HFFc6 (cell line): ENCODE measurements at regions not wholly inside any gene's neighbourhood (a gene's known extent, or its start where the extent isn't known, plus 50 kb on each side); places are given as distances from the start of the nearest gene placed in this dataset.

Source experiments
- DNase-seq: peaks from one replicate; pipeline ENCODE4 v3.0.0-alpha.2; 2018
- H3K27ac Mint-ChIP-seq: 2 replicates; pipeline ENCODE4 v1.8.0; 2020; ENCODE audit warnings: mild to moderate bottlenecking, mixed read lengths
- H3K27me3 Mint-ChIP-seq: 2 replicates; pipeline ENCODE4 v1.8.0; 2021; ENCODE audit warnings: mild to moderate bottlenecking, moderate library complexity, mixed read lengths; ENCODE audit not compliant: insufficient read depth
- H3K36me3 Mint-ChIP-seq: 2 replicates; pipeline ENCODE4 v1.8.0; 2021; ENCODE audit warnings: low read depth, mixed read lengths
- H3K4me1 Mint-ChIP-seq: 2 replicates; pipeline ENCODE4 v1.8.0; 2020; ENCODE audit warnings: low read depth, mixed read lengths
- H3K4me3 Mint-ChIP-seq: 2 replicates; pipeline ENCODE4 v1.8.0; 2020; ENCODE audit warnings: mild to moderate bottlenecking, moderate library complexity, mixed read lengths
- H3K9me3 Mint-ChIP-seq: 2 replicates; pipeline ENCODE4 v1.8.0; 2020; ENCODE audit warnings: mild to moderate bottlenecking, mixed read lengths
- CTCF ChIP-seq: fragments of 200-600 bp; sonication (generic); IDR thresholded peaks from 2 replicates; pipeline ENCODE4 v1.5.0; 2021; ENCODE audit warnings: antibody characterized with exemption, mild to moderate bottlenecking

DNA sequence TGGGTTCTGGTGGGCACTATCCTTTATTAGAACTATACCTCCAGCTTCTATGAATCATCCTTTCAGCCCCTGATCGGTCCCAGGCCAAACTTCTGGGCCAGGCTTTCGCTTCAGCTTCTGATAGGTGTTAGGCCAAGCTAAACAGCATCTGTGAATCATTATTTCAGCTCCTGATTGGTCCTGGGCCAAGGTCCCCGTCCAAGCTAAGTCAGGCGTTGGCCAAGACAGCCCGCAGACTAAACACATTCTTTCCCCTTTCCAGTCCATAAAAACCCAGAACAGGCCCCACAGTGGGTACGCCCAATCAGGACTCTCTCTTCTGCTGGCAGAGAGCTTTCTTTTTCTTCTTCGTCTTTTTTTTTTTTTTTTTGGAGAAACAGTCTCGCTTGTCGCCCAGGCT, 1808.9 kb upstream of the SEL1L start:
- no peaks in the 10 kb centered on the region for H3K27me3 Mint-ChIP-seq
- no peak overlapping the region for H3K27ac Mint-ChIP-seq
- no peaks in the 10 kb centered on the region; the same call in 1 of the 2 replicates for H3K4me1 Mint-ChIP-seq
- no peak overlapping the region for H3K4me3 Mint-ChIP-seq
- peaks cover 15% of the 10 kb centered on the region for H3K9me3 Mint-ChIP-seq
- no peak for DNase-seq
- H3K36me3 Mint-ChIP-seq = no peaks in the 10 kb centered on the region
- no peak for TF ChIP-seq CTCF

GRCh38 chr14:83347874-83348273, 1814.2 kb upstream of the SEL1L start:
- DNase-seq = no peak
- Mint-ChIP-seq H3K27me3 (no peaks in the 10 kb centered on the region), H3K27ac (no peak overlapping the region), H3K4me3 (no peak overlapping the region), H3K9me3 (peaks cover 5% of the 10 kb centered on the region; the same call in 1 of the 2 replicates), H3K4me1 (no peaks in the 10 kb centered on the region; the same call in 1 of the 2 replicates), H3K36me3 (no peaks in the 10 kb centered on the region)
- no peak for TF ChIP-seq CTCF

DNA sequence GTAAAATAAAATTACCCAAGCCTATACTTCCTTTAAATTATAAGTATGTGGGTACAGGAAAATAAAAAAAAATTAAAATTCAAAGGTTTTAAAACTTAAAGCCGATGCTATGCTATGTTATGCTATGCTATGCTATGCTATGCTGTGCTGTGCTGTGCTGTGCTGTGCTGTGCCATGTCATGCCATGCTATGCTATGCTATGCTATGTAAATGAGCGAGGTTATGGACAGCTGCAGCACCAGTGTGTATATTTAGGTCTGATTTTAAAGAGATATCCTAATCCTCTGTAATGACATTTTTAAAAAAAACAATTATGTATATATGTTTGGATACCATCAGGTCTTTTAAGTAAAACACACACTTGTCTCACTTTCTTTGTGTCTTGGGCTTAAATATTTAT, 1822.0 kb upstream of the SEL1L start:
- Mint-ChIP-seq H3K4me3 (no peak overlapping the region), H3K36me3 (no peaks in the 10 kb centered on the region)

DNA sequence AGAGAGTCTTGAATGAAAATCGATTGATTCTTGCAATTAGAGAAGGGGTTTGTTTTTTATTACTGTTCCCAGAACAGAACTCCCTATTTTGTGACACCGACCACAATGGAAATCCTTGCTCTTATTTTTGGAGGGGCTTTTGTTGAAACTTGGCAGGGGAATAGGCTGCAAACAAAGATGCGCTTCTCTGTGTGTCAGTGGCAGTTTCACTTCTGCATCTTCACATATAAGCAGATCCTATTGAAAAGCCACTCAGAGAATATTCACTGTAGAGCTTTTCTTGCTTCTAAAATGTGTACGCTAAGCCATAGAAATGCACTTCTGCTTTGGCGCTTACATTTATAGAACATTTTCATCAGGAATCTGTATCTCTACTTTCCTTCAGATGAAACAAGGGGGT, 1822.4 kb upstream of the SEL1L start:
- no peak overlapping the region for H3K27ac Mint-ChIP-seq
- no peak for DNase-seq
- TF ChIP-seq CTCF = no peak
- H3K4me1 Mint-ChIP-seq = no peaks in the 10 kb centered on the region
- peaks cover 8% of the 10 kb centered on the region; the same call in 1 of the 2 replicates for H3K9me3 Mint-ChIP-seq
- no peaks in the 10 kb centered on the region for H3K27me3 Mint-ChIP-seq
- no peak overlapping the region; the same call in 1 of the 2 replicates for H3K4me3 Mint-ChIP-seq
- no peaks in the 10 kb centered on the region for H3K36me3 Mint-ChIP-seq

More for the DNA sequence above, 1822.0 kb upstream of the SEL1L start:
- Mint-ChIP-seq H3K27ac (no peak overlapping the region), H3K27me3 (no peaks in the 10 kb centered on the region), H3K4me1 (no peaks in the 10 kb centered on the region), H3K9me3 (peaks cover 8% of the 10 kb centered on the region; the same call in 1 of the 2 replicates)
- no peak for TF ChIP-seq CTCF
- DNase-seq = no peak

GRCh38 chr14:83372271-83372670, 1838.6 kb upstream of the SEL1L start:
- H3K27me3 Mint-ChIP-seq = no peaks in the 10 kb centered on the region
- no peak for TF ChIP-seq CTCF
- H3K36me3 Mint-ChIP-seq = no peaks in the 10 kb centered on the region; the same call in 1 of the 2 replicates
- H3K9me3 Mint-ChIP-seq = no peaks in the 10 kb centered on the region; the same call in 1 of the 2 replicates
- no peak overlapping the region for H3K4me3 Mint-ChIP-seq
- no peak for DNase-seq
- H3K27ac Mint-ChIP-seq = no peak overlapping the region
- no peaks in the 10 kb centered on the region for H3K4me1 Mint-ChIP-seq

DNA sequence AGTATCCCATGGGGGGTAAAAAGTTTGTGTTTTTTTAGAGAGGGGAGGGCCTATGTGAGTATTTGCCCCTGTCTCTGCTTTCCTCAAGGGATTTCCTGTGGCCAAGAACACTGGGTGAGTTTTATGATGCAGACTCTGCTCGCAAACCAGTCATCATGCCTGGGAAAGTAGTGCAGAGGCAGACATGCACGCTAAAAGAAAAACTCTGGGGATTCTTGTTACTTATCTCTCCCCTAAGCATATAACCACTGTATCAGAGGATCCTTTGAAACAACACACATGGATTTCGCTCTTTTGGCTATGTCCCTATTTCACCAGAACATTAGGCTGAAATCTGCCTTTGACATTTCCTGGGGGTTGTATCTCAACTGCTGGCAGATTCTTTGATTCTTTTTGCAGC, 1845.8 kb upstream of the SEL1L start:
- no peak for TF ChIP-seq CTCF
- H3K36me3 Mint-ChIP-seq = no peaks in the 10 kb centered on the region

More for the DNA sequence above, 1845.8 kb upstream of the SEL1L start:
- no peak for DNase-seq
- Mint-ChIP-seq H3K4me1 (no peaks in the 10 kb centered on the region), H3K27ac (no peak overlapping the region), H3K9me3 (peaks cover 9% of the 10 kb centered on the region; the same call in 1 of the 2 replicates), H3K27me3 (no peaks in the 10 kb centered on the region), H3K4me3 (no peak overlapping the region)
